A204.1 (cell line): ENCODE measurements at regions not wholly inside any gene's neighbourhood (a gene's known extent, or its start where the extent isn't known, plus 50 kb on each side); places are given as distances from the start of the nearest gene placed in this dataset.
"Not testable (repeated sequence)": the region's sequence is repeated elsewhere in the genome, so short reads cannot be mapped to it uniquely, and the experiment has no call there.

Source experiments
- FAIRE-seq: peaks from 2 replicates; lab custom pipeline; 2012; peaks lifted over from hg19 to GRCh38; lab: Jason Lieb, UNC

DNA sequence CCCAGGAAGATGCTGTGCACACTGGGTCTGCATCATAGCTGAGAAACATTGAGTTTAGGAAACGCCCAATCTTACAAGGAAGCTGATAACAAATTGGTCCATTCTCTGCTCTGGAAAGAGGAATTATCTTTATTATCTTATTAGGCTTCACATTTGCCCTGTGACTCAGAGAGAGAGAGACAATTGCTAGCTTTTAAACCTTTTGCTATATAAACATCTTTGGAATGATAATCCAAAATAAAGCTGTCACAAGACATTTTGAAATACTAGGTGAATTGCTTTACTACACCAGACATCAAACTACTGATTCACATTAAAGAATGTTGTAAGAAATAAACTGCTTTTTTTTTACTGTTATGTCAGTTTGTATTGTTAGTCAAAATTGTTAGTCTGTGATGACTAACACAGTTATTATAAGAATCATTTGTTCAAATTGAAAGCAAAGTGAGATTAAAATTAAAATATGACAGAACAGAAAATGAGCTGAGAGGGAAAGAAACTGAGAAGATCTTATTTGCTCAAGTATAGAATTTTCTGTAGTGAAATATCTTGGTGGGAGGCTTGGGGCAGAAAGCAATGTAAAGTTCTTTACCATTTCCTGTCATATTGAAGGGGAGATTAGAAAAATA lies 765.4 kb upstream of the PCDH10 start:
- FAIRE-seq = no peak

DNA sequence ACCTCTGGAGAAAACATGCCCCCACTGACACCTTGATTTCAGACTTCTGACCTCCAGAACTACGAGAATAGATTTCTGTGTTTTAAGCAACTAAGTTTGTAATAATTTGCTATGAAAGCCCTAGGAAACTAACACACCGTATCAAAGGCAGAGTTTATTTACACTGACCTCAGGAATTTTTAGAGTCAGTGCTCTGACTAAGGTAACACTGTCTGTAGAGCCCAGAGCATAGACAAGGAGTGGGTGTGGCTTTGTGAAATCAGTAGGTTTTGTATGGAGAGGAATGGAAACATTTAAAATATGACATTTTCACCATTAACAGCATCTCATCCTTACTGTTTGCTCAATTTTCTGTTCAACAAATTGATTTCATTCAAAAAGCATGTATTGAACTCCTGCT lies 764.4 kb upstream of the PCDH10 start:
- no peak for FAIRE-seq

DNA sequence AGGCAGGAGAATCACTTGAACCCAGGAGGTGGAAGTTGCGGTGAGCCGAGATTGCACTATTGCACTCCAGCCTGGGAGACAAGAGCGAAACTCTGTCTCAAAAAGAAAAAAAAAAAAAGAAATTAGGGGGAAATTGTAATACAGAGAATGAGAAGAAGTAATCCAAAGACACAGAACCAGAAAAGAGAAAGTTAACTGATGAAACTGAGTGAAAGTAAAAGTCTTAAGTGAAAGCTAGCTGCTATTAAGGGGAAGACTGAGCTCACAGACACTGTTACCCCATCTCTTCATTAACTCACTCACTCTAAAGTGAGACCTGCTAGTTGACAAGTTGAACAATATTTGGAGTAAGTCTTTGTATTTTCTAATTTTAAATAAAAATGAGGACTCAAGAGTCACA lies 763.0 kb upstream of the PCDH10 start:
- no peak for FAIRE-seq

DNA sequence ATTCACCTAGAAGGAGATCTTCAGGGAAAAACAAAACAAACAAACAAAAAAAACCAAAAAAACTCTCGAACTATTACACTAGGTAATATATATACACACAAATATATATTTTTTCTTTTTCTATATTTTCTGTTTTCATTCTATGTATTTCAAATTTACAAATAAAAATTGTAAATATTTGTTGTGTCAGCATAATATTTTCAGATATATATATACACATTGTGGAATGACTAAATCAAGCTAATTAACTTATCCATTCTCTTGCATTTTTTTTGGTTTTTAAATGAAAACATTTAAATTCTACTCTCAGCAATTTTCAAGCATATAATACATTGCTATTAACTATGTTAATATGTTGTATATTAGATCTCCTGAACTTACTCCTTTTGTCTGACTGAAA lies 762.0 kb upstream of the PCDH10 start:
- peak; percentile 48 for FAIRE-seq

DNA sequence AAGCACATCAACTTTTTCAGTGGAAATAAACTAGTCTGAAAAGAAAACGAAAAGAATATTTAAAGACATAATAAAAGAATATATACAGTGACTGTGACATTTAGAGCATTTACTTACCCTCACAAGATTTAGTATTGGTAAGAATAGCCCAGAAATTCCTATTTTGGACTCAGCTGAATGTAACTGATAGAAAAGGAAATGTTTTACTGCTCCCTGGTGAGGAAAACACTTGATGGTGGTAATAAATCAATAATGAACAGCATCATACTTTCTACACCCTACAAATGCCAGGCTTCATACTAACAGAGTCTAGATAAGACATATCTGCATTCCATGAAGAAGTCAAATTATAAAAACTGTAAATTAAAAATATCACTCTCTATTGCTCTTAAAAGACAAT lies 753.5 kb upstream of the PCDH10 start:
- no peak for FAIRE-seq

DNA sequence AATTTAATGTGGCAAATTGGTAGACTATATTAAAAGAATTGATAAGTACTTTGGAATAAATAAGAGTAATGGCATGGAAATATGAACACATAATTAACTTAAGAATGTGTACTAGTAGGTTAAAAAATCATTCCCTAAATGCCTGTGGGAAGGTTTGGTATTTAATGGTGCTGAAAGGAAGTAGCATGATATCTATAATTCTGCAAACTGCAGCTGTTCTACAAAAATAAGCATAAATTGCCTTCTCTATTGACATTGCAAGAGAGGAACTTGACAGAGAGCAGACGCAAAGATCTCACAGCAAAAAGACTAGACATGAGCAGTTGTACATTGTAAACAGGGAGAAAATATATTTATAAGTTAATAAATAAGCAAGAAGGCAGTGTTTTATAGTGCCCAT lies 752.5 kb upstream of the PCDH10 start:
- FAIRE-seq = no peak

DNA sequence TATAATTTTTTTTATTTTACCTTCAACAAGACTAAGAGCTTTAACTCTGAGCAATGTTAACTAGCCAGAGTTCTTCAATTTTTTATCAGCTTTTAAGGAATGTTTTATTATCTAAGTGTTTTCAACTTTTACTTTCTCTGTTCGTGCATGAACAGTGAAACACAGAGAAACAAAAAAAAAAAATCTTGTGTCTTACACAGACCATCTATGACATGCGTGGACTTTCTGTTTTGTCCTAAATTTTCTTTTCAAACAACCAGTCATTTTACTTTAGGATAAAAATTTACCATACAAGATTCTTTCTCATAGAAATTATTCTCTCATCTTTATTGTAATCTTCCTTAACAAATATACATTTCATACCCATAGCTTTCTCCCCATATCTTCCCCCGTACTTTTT lies 731.9 kb upstream of the PCDH10 start:
- no peak for FAIRE-seq

DNA sequence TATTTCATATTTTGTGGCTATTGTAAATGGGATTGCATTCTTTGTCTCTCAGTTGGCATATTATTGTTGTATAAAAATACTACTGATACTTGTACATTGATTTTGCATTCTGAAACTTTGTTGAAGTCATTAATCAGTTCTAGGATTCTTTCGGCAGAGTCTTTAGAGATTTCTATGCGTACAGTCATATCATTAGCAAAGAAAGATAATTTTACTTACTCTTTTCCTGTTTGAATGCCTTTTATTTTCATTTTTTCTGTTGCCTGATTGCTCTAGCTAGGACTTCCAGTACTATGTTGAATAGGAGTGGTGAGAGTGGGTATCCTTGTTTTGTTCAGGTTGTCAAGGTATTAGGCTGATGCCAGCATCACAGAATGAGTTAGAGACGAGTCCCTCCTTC lies 722.0 kb upstream of the PCDH10 start:
- no peak for FAIRE-seq

DNA sequence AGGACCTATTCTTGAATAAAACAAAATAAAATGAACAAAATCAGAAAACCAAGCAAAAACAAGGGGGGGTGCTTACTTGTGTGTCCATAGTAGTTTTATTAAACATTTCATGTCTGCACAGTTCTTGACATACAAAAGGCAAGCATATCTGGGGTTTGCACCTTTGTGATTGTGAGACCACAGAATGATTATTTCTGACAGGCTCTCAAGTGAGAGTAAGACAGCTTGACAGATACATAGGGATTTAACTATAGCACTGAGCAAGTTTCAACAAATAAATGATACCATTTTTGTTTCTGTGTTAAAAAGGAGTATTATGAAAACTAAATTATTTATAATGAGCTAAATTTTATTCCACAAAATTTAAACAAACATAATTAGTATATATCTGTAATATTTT lies 712.0 kb upstream of the PCDH10 start:
- peak; percentile 74 for FAIRE-seq

DNA sequence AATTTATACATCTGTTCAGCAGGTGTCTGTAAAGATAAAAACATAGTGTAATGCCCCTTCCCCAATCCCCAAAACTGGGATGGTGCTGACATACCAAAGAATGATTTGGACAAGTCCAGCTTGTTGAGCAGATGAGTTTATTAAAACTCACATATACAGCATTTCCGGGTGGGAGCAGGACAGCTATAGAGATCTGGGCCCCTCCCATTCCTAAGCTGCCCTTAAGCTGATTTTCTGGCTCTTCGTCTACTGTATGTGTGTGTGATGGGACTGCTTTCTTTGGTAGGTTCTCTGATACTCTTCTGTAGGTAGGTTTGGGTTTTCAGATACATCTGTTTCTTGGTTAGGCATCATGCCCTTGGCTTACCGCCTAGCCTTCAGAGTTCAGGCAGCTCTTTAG lies 703.7 kb upstream of the PCDH10 start:
- FAIRE-seq = no peak

DNA sequence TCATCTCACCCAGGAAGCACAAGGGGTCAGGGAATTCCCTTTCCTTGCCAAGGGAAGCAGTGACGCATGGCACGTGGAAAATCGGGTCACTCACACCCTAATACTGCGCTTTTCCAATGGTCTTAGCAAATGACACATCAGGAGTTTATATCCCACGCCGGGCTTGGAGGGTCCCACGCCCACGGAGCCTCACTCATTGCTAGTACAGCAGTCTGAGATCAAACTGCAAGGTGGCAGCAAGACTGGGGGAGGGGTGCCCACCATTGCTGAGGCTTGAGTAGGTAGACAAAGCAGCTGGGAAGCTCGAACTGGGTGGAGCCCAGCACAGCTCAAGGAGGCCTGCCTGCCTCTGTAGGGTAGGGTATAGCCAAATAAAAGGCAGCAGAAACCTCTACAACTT lies 691.1 kb upstream of the PCDH10 start:
- FAIRE-seq = not testable (repeated sequence)

DNA sequence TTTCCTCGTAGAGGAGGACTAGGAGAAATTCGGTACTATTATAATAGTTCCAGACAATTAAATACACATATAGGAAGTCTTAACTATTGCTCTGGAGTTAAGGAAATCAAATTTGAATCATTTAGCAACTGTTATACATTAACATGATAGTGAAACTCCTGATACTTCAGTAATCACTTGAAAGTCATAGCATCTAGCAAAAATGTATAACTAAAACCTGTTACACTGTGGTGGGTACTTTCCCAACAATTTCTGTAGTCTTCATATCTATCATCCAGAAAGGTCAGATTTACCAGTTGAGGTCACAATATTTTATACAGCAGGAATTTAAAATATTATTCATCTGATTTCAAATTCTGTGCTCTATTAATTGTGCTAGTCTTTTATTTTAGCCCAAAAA lies 669.6 kb upstream of the PCDH10 start:
- FAIRE-seq = no peak

DNA sequence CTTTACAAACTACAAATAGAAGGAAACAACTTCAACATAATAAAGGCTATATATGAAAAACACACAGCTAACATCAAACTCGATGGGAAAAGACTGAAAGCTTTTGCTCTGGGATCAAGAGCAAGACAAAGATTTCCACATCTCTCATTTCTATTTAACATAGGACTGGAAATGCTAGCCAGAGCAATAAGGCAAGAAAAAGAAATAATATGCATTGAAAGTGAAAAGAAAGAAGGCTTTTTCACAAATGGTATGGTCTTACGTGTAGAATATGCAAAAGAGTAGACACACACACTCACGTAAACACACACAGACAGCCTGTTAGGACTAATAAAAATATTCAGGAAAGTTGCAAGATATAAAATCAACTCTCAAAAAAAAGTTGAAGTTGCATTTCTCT lies 660.5 kb upstream of the PCDH10 start:
- no peak for FAIRE-seq

DNA sequence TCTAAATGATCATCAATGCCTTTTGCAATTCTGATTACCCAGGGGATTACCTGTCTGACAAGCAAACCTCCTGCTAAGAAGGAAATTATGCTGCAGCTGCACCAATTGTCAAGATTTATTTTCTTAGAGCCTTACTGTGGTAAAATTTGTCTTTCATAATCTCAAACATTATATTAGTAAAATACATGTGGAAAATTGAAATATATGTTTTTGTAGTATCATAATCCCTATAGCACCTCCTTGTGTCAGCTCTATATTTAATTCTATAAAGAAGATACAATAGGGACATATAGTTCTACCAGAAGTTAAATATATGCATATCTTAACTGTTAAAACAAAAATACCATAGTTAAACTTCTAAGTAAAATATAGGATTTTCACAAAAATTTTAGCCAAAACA lies 655.6 kb upstream of the PCDH10 start:
- peak; percentile 72 for FAIRE-seq

DNA sequence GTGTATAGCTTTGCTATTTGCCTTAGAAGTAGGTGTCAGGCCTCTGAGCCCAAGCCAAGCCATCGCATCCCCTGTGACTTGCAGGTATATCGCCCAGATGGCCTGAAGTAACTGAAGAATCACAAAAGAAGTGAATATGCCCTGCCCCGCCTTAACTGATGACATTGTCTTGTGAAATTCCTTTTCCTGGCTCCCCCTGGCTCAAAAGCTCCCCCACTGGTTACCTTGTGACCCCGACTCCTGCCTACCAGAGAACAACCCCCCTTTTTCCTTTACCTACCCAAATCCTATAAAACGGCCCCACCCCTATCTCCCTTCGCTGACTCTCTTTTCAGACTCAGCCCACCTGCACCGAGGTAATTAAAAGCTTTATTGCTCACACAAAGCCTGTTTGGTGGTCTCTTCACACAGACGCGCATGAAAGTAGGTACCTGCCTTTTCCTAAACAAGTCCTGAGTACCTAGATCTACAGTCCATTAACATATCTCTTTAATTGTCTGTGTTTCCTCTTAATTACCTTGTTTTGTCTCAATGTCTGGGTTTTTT lies 653.8 kb upstream of the PCDH10 start:
- not testable (repeated sequence) for FAIRE-seq

DNA sequence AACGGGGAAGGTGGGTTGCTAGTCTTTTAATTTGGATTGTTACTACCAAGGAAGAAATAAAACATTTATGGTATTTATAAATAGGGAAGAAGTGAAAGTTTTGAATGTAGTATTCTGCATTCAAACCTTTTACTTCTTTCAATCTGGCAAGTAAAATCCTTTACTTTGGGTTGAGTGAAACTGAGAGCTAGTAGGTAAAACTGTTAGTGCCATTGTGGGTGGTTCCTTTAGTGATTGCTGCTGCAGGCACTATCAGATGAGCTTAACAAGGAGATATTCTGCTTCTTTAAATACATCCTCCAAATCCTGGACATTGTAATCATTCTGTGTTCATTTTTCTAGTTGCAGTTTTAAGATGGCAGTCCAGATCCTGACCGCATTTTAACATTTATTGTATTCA lies 650.9 kb upstream of the PCDH10 start:
- FAIRE-seq = no peak

DNA sequence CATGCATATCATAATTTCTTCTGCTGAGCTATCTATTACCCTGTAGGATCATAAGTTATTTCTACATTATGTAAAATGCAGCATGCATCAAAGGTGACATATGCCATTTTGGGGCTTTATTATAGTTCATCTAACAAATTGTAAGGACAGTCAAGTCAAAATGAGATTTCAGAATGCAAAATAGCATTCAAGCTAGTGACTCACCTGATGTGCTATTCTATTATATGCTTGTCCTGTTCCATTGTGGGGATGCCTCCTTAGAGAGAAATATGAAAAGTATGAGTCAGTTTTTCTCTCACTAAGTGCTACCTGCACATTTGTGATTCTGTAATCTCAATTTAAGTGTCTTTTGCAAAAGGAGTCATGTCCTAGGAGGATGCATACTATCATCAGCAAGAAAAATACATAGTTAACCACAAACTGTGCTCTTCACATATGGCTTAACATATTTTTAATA lies 647.0 kb upstream of the PCDH10 start:
- no peak for FAIRE-seq

DNA sequence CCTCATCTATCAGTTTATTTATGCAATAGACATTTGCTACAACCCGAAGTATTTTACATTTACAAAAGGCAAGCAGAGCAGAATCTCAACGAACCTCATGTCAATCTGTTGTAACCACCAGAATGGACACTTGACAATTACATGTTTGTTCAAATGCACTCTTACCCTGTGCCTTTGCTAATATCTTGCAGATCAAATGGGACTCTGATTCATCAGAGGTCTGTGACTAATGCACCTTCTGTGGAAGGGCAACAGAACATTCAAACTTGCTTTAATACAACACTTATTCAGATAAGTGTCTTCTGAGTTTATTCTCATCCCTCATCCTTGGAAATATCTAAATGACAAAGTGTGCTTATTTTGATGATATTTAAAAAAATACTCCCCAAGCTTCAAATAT lies 644.7 kb upstream of the PCDH10 start:
- no peak for FAIRE-seq

DNA sequence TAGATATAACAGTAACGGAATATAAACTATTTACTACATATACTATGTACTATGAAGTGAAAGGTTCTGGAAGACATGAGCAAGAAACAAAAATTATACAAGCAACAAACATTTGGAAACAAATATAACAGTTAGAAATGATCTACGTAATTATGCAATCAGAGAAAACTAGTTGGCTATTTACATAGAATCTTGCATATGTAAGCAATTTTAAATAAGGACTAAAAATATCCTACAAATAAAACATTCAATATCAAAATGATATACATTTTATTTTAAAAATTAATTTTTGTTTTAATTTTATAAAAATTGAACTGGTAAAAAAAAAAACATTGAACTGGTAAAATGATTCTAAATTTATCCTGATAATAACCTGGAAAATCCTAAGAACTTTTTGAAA lies 642.5 kb upstream of the PCDH10 start:
- peak; percentile 93 for FAIRE-seq

DNA sequence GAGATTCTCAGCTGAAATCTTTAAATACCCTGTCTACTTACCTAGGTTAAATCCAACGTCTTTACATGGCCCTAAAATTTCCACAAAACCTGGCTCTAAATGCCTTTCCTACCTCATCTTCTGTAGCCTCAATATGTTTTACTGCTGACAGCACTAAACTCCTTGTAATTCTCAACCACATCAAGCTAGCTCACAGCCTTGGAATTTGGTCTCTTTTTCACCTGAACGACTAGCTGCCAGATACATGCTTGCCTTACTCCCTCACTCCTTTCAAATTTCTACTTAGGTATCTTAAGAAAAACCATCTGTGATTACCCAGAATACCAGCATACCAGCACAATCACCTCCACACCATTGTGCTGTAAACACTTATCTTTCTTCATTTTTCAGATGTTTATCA lies 635.6 kb upstream of the PCDH10 start:
- no peak for FAIRE-seq

DNA sequence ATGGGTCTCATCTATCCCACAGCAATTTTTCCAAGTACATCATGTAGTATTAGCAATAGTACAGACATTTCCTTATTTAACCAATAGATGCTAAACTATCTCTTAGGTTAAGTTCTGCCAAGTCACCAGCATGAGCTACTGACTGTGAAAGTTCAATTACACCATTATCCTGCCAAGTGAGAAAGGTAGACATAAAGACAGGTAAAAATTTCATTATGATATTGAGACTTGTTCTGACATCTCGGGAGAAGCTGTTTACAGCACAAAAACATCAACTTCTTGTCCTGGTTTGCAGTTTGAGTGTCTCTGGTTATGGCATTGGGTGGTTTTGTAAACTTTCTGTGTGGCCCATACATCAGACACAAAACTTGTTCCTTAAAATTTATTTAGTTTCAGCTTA lies 622.4 kb upstream of the PCDH10 start:
- FAIRE-seq = no peak

DNA sequence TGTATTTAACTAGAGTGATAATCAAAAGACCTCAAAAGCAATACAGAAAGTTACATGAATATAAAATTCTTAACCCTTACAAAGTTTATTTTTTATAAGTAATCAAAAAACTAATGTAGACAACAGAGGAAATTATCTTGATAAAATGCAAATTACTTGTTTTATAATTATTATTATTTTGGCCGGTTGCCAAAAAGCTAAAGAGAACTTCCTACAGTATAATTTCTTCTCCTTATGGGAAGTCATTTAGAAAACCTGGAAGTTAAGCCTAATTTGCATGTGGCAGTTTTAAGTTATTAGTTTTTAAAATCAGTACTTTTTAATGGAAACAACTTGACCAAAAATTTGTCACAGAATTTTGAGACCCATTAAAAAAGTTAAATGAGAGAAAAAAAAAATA lies 621.3 kb upstream of the PCDH10 start:
- FAIRE-seq = peak; percentile 78

DNA sequence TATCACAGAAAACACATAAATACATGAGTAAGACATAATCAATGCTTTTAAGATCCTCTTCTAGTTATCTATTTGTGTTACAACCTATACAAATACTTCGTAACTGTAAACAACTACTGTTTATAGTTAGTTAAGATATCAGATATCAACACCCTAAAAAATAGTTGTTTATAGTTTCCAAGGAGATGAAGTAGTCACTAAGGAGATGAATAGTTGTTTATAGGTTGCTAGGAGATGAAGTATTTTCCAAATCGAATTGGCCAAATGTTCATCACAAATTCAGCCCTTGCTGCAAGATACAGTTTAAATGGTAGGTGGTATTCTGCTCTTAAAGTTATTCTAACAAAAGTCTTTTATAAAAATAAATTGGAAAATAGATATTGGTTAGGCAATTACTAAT lies 618.2 kb upstream of the PCDH10 start:
- FAIRE-seq = no peak

DNA sequence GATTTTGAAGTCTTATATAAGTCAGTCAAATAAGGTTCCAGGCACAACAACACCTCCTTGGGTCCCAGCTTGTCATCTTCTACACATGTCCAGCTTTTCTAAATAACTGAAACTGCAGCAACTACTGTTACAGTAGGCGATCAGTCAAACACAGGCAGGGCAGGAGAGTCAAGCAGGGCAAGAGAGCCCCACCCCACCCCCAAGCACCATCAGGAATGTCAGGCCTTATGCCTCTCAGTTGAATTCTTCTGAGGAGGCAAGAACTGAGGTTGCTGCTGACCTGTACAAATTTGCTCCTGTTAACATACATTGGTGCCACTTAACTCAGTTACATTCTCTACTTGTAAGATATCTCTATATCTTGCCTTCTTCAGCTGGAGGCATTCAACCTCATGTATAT lies 608.8 kb upstream of the PCDH10 start:
- FAIRE-seq = no peak

DNA sequence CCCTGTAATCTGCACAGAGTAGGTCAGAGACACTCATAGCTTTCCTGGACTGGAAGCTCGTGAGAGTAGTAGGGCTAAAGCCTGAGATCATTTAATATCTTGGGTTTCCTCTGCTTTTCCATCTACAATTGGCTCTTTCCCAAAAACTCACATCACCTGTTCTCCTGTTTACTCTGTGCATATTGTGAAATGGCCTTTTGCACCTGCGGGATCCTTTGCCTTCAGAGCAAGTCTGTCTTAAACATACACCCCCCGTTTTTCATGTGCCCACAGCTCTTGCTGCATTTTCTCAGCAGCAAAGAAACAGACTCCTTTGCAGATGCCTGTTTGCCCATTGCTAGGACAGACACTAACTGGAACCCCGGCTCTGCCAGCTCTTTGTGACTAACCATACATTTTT lies 608.3 kb upstream of the PCDH10 start:
- no peak for FAIRE-seq
